Astrocyte (in vitro differentiated cells and primary cell): ENCODE measurements at regions not wholly inside any gene's neighbourhood (a gene's known extent, or its start where the extent isn't known, plus 50 kb on each side); places are given as distances from the start of the nearest gene placed in this dataset.
A peak's percentile ranks its signal among the peaks of the same experiment; 100 is the strongest.

Experiments
- DNase-seq: peaks from one replicate; pipeline ENCODE4 v3.0.0-alpha.2; 2010; ENCODE audit warnings: low read depth
- FAIRE-seq: peaks from 2 replicates; lab custom pipeline; 2011; peaks lifted over from hg19 to GRCh38; lab: Jason Lieb, UNC
- H2AFZ ChIP-seq: 2 replicates; pipeline ENCODE4 v1.6.0; 2012; ENCODE audit warnings: low read depth, low read length, inconsistent platforms
- H3K27ac ChIP-seq: 2 replicates; pipeline ENCODE4 v1.5.1; 2011; ENCODE audit warnings: low read depth, low read length, inconsistent platforms
- H3K27me3 ChIP-seq: 2 replicates; pipeline ENCODE4 v1.6.0; 2011; ENCODE audit warnings: low read length, inconsistent platforms; ENCODE audit not compliant: insufficient read depth
- H3K36me3 ChIP-seq: 2 replicates; pipeline ENCODE4 v1.5.1; 2011; ENCODE audit warnings: low read length, inconsistent platforms; ENCODE audit not compliant: insufficient read depth
- H3K4me1 ChIP-seq: 2 replicates; pipeline ENCODE4 v1.5.1; 2011; ENCODE audit warnings: low read length, inconsistent platforms; ENCODE audit not compliant: insufficient read depth
- H3K4me2 ChIP-seq: 2 replicates; pipeline ENCODE4 v1.6.0; 2012; ENCODE audit warnings: low read length, inconsistent platforms
- H3K4me3 ChIP-seq: 2 replicates; pipeline ENCODE4 v1.5.1; 2011; ENCODE audit warnings: low read depth, mild to moderate bottlenecking, low read length, inconsistent platforms; ENCODE audit not compliant: insufficient read depth
- H3K79me2 ChIP-seq: 2 replicates; pipeline ENCODE4 v1.6.0; 2012; ENCODE audit warnings: mild to moderate bottlenecking, low read length, inconsistent platforms; ENCODE audit not compliant: insufficient read depth
- H3K9ac ChIP-seq: 2 replicates; pipeline ENCODE4 v1.6.0; 2012; ENCODE audit warnings: mild to moderate bottlenecking, low read length, inconsistent platforms
- H3K9me3 ChIP-seq: 2 replicates; pipeline ENCODE4 v1.5.1; 2012; ENCODE audit warnings: low read depth, mild to moderate bottlenecking, low read length, inconsistent platforms; ENCODE audit not compliant: insufficient read depth
- H4K20me1 ChIP-seq: 2 replicates; pipeline ENCODE4 v1.6.0; 2012; ENCODE audit warnings: low read length, inconsistent platforms; ENCODE audit not compliant: insufficient read depth
- H3K27ac Mint-ChIP-seq: one replicate; pipeline ENCODE4 v1.8.0; 2021; ENCODE audit warnings: mild to moderate bottlenecking, mixed read lengths; ENCODE audit not compliant: unreplicated experiment
- H3K27me3 Mint-ChIP-seq: one replicate; pipeline ENCODE4 v1.8.0; 2021; ENCODE audit warnings: low read depth, mixed read lengths; ENCODE audit not compliant: unreplicated experiment
- H3K36me3 Mint-ChIP-seq: one replicate; pipeline ENCODE4 v1.8.0; 2021; ENCODE audit warnings: low read depth, mixed read lengths; ENCODE audit not compliant: unreplicated experiment
- H3K4me1 Mint-ChIP-seq: one replicate; pipeline ENCODE4 v1.8.0; 2021; ENCODE audit warnings: low read depth, mixed read lengths; ENCODE audit not compliant: unreplicated experiment
- H3K4me3 Mint-ChIP-seq: one replicate; pipeline ENCODE4 v1.8.0; 2021; ENCODE audit warnings: mild to moderate bottlenecking, moderate library complexity, mixed read lengths; ENCODE audit not compliant: unreplicated experiment
- H3K9me3 Mint-ChIP-seq: one replicate; pipeline ENCODE4 v1.8.0; 2021; ENCODE audit warnings: mild to moderate bottlenecking, mixed read lengths; ENCODE audit not compliant: unreplicated experiment
- CTCF ChIP-seq: IDR thresholded peaks from 2 replicates; pipeline ENCODE4 v1.5.1; 2011; ENCODE audit warnings: low read depth, mild to moderate bottlenecking, inconsistent platforms, low read length, moderate library complexity; ENCODE audit not compliant: insufficient read depth
- EZH2 ChIP-seq: IDR thresholded peaks from 2 replicates; pipeline ENCODE4 v1.6.1; 2012; ENCODE audit warnings: mild to moderate bottlenecking, low read length, inconsistent platforms; ENCODE audit not compliant: insufficient read depth

GRCh38 chr4:111066887-111067286 is 444.0 kb upstream of the PITX2 start:
- DNase-seq (peak; percentile 49), FAIRE-seq (no peak)
- H3K9me3 ChIP-seq: no peaks in the 10 kb centered on the region
- Mint-ChIP-seq H3K4me1 (peaks cover 31% of the 10 kb centered on the region), H3K27me3 (no peaks in the 10 kb centered on the region), H3K9me3 (no peaks in the 10 kb centered on the region), H3K4me3 (no peak overlapping the region), H3K27ac (peak overlapping the region; percentile 26), H3K36me3 (no peaks in the 10 kb centered on the region)
- H3K79me2 ChIP-seq: no peaks in the 10 kb centered on the region
- no peaks in the 10 kb centered on the region for H3K27me3 ChIP-seq
- H3K4me2 ChIP-seq: peak overlapping the region; percentile 47
- H3K36me3 ChIP-seq: no peaks in the 10 kb centered on the region
- H3K4me1 ChIP-seq: peaks cover 23% of the 10 kb centered on the region
- TF ChIP-seq CTCF (no peak), EZH2 (no peak)
- peak overlapping the region; percentile 30 for H3K9ac ChIP-seq
- H2AFZ ChIP-seq: no peak overlapping the region
- peak overlapping the region; percentile 53 for H3K27ac ChIP-seq
- no peaks in the 10 kb centered on the region for H4K20me1 ChIP-seq
- H3K4me3 ChIP-seq: no peak overlapping the region

- FAIRE-seq: no peak
- no peak for DNase-seq
- no peak for TF ChIP-seq CTCF
- TF ChIP-seq EZH2: no peak
- no peak overlapping the region for H3K27ac ChIP-seq
- H3K27me3 ChIP-seq: no peaks in the 10 kb centered on the region
- no peaks in the 10 kb centered on the region for H3K36me3 ChIP-seq
- H2AFZ ChIP-seq: no peak overlapping the region
- H3K4me3 Mint-ChIP-seq: no peak overlapping the region
- peaks cover 31% of the 10 kb centered on the region for H3K4me1 Mint-ChIP-seq
- no peaks in the 10 kb centered on the region for H3K27me3 Mint-ChIP-seq
- H3K79me2 ChIP-seq: no peaks in the 10 kb centered on the region
- peaks cover 23% of the 10 kb centered on the region for H3K4me1 ChIP-seq
- H3K4me2 ChIP-seq: no peak overlapping the region
- no peak overlapping the region for H3K27ac Mint-ChIP-seq
- no peaks in the 10 kb centered on the region for H3K36me3 Mint-ChIP-seq
- no peaks in the 10 kb centered on the region for H4K20me1 ChIP-seq
- H3K4me3 ChIP-seq: no peak overlapping the region
- H3K9me3 Mint-ChIP-seq: peaks cover 2% of the 10 kb centered on the region
- no peak overlapping the region for H3K9ac ChIP-seq
- H3K9me3 ChIP-seq: no peaks in the 10 kb centered on the region
These were observed 446.0 kb upstream of the PITX2 start for GRCh38 chr4:111068883-111069282.

- H3K79me2 ChIP-seq: no peaks in the 10 kb centered on the region
- H3K27me3 Mint-ChIP-seq: no peaks in the 10 kb centered on the region
- H3K4me1 ChIP-seq: peaks cover 15% of the 10 kb centered on the region
- no peaks in the 10 kb centered on the region for H4K20me1 ChIP-seq
- H3K27me3 ChIP-seq: no peaks in the 10 kb centered on the region
- H2AFZ ChIP-seq: no peak overlapping the region
- H3K4me3 ChIP-seq: no peak overlapping the region
- H3K4me3 Mint-ChIP-seq: no peak overlapping the region
- peaks cover 4% of the 10 kb centered on the region for H3K9me3 Mint-ChIP-seq
- no peak overlapping the region for H3K4me2 ChIP-seq
- DNase-seq (no peak), FAIRE-seq (no peak)
- peaks cover 2% of the 10 kb centered on the region for H3K9me3 ChIP-seq
- TF ChIP-seq EZH2 (no peak), CTCF (no peak)
- no peak overlapping the region for H3K9ac ChIP-seq
- H3K36me3 ChIP-seq: no peaks in the 10 kb centered on the region
- H3K4me1 Mint-ChIP-seq: peaks cover 20% of the 10 kb centered on the region
- no peak overlapping the region for H3K27ac ChIP-seq
- no peak overlapping the region for H3K27ac Mint-ChIP-seq
- H3K36me3 Mint-ChIP-seq: no peaks in the 10 kb centered on the region
These were observed 447.5 kb upstream of the PITX2 start for GRCh38 chr4:111070390-111070789.
